Heart right ventricle (tissue), 16 donors: ENCODE measurements at regions not wholly inside any gene's neighbourhood (a gene's known extent, or its start where the extent isn't known, plus 50 kb on each side); places are given as distances from the start of the nearest gene placed in this dataset.
A peak's percentile ranks its signal among the peaks of the same experiment; 100 is the strongest.
"Not testable (repeated sequence)": the region's sequence is repeated elsewhere in the genome, so short reads cannot be mapped to it uniquely, and the experiment has no call there.

Experiments used
- ATAC-seq, 8 donors: fragments of 200-7000 bp; cut with Tn5 transposase; one replicate each; pipeline ENCODE4 v1.9.1; 2020; ENCODE audit warnings: mild to moderate bottlenecking in 8 of 8, moderate library complexity in 8 of 8, moderate number of reproducible peaks in 1 of 8
- DNase-seq, 2 donors: peaks; one replicate each; pipeline ENCODE4 v3.0.0-alpha.2; 2020
- H3K27ac ChIP-seq, 10 donors: fragments of 200-600 bp; sonication (generic) in 2 of 10; one replicate each; pipeline versions ENCODE4 v1.5.0 to v1.8.0; 2020 to 2022; ENCODE audit warnings: mild to moderate bottlenecking in 3 of 10
- H3K27me3 ChIP-seq, 7 donors: fragments of 200-600 bp; one replicate each; pipeline ENCODE4 v1.8.0; 2021 to 2022; ENCODE audit warnings: mild to moderate bottlenecking in 2 of 7
- H3K36me3 ChIP-seq, 9 donors: fragments of 200-600 bp; sonication (generic) in 1 of 9; one replicate each; pipeline versions ENCODE4 v1.5.0 to v1.8.0; 2020 to 2022; ENCODE audit warnings: mild to moderate bottlenecking in 2 of 9
- H3K4me1 ChIP-seq, 9 donors: fragments of 200-600 bp; sonication (generic) in 1 of 9; one replicate each; pipeline versions ENCODE4 v1.5.0 to v1.8.0; 2020 to 2022; ENCODE audit warnings: mild to moderate bottlenecking in 4 of 9
- H3K4me3 ChIP-seq, 10 donors: fragments of 200-600 bp; sonication (generic) in 2 of 10; one replicate each; pipeline versions ENCODE4 v1.5.0 to v1.8.0; 2020 to 2022; ENCODE audit warnings: mild to moderate bottlenecking in 7 of 10, moderate library complexity in 2 of 10
- H3K9me3 ChIP-seq, 11 donors: fragments of 200-600 bp in 10 of 11; sonication (generic) in 2 of 11; one replicate each; pipeline versions ENCODE4 v1.5.0 to v1.8.0; 2013 to 2022; ENCODE audit warnings: mild to moderate bottlenecking in 2 of 11, control low read depth in 1 of 11, moderate library complexity in 1 of 11
- CTCF ChIP-seq, 9 donors: fragments of 200-600 bp; sonication (generic) in 2 of 9; IDR thresholded peaks; one replicate each; pipeline versions ENCODE4 v1.5.0 to v1.8.0; 2021 to 2022; ENCODE audit warnings: antibody characterized with exemption in 9 of 9, mild to moderate bottlenecking in 5 of 9, moderate library complexity in 1 of 9
- WGBS, 2 donors: extraction: QIAGEN DNeasy Blood & Tissue Kit; methylation state at CpG; one replicate each; pipeline ENCODE4 v1.1.7; 2013; ENCODE audit warnings: inconsistent platforms in 1 of 2; 5-methylcytosine and 5-hydroxymethylcytosine counted together
- intact Hi-C, 10 donors: fragments of 100-400 bp; cut with DNase I; formaldehyde crosslinking; loops; one replicate each; pipeline versions ENCODE4 v1.11.1 to v1.14.2; 2022
- donor health status: Arrhythmogenic right ventricular cardiomyopathy.
- donor health status: ischemic (EF 13 %, LVEDD 7.1; RV severe dilation, severe dysfunction).
- donor health status: healthy with polysubstance abuse.
- donor health status: DM: no; HTN: yes; CAD: no.
- donor health status: DM: no; HTN: no; CAD: no.
- donor health status: ischemic (EF 25% LVEDD 6.9; RV normal size, moderate dysfunction).
- donor health status: ischemic (EF 25% LVEDD 5.7; RV mildly dilated, moderate dysfunction).
- donor health status: healthy.
- donor health status: DM: yes; HTN: yes; CAD: no.
- donor health status: Ischemic cardiomyopathy.
- donor health status: ischemic (EF 35%, LVEDD 5.7; RV mildly dilated, moderate dysfunction).
- donor health status: nonischemic (EF 11% LVEDD 7.7; RV severe dilation, severe dysfunction).
- donor health status: DM: yes; HTN: yes; CAD: no.
- donor health status: PGD.
- donor health status: ischemic (EF 29% LVEDD 5.4; RV normal size, mild dysfunction).
- donor health status: nonischemic (EF 23%, LVEDD 6.1; RV moderate dilation, normal function).

GRCh38 chr2:142803158-142803557 lies 74.3 kb upstream of the KYNU start:
- no peak for ATAC-seq
- H3K4me3 ChIP-seq: no peak overlapping the region
- H3K36me3 ChIP-seq: no peaks in the 10 kb centered on the region
- H3K27me3 ChIP-seq: no peaks in the 10 kb centered on the region
- H3K27ac ChIP-seq: no peak overlapping the region
- no peaks in the 10 kb centered on the region for H3K4me1 ChIP-seq
- no peaks in the 10 kb centered on the region for H3K9me3 ChIP-seq
- no peak for DNase-seq
- no peak for TF ChIP-seq CTCF (IDR thresholded peaks at IDR 0.05)
- intact Hi-C loops: no loop called here

GRCh38 chr2:142796588-142796987 lies 80.9 kb upstream of the KYNU start:
- Histone ChIP-seq H3K27me3 (no peaks in the 10 kb centered on the region), H3K36me3 (no peaks in the 10 kb centered on the region), H3K4me3 (no peak overlapping the region), H3K27ac (peak overlapping the region in 1 of 10 donors; percentile 19), H3K4me1 (peaks cover 0 to 7% (median 0%) of the 10 kb centered on the region in 9 donors), H3K9me3 (peaks cover 0 to 8% (median 0%) of the 10 kb centered on the region in 11 donors)
- ATAC-seq: no peak
- DNase-seq: no peak
- TF ChIP-seq CTCF (IDR thresholded peaks at IDR 0.05): no peak
- 79 to 88% methylated on average over 1 of the region's 1 CpG for WGBS, 2 donors
- intact Hi-C loops: loop anchor here in 2 of 10 donors (5.0 to 10.0 kb wide), 2 partner anchors 186 to 188 kb away; no protein-coding TSS in a partner anchor

- Histone ChIP-seq H3K36me3 (no peaks in the 10 kb centered on the region), H3K27ac (peak overlapping the region in 1 of 10 donors; percentile 19), H3K27me3 (no peaks in the 10 kb centered on the region), H3K9me3 (peaks cover 0 to 8% (median 0%) of the 10 kb centered on the region in 11 donors), H3K4me3 (no peak overlapping the region), H3K4me1 (peaks cover 0 to 7% (median 0%) of the 10 kb centered on the region in 9 donors)
- peak in 3 of 9 donors; percentile 18 to 48 (median 21) for TF ChIP-seq CTCF (IDR thresholded peaks at IDR 0.05)
- intact Hi-C loops: loop anchor here in 2 of 10 donors (5.0 to 10.0 kb wide), 2 partner anchors 186 to 189 kb away; no protein-coding TSS in a partner anchor
- DNase-seq (no peak), ATAC-seq (peak in 1 of 8 donors; percentile 39)
- 37 to 51% methylated on average over 2 of the region's 2 CpGs for WGBS, 2 donors
Measured at GRCh38 chr2:142796161-142796560, 81.3 kb upstream of the KYNU start.

- Histone ChIP-seq H3K36me3 (no peaks in the 10 kb centered on the region), H3K27me3 (no peaks in the 10 kb centered on the region), H3K4me1 (peaks cover 0 to 7% (median 0%) of the 10 kb centered on the region in 9 donors), H3K9me3 (peaks cover 0 to 10% (median 0%) of the 10 kb centered on the region in 11 donors), H3K4me3 (no peak overlapping the region), H3K27ac (no peak overlapping the region)
- intact Hi-C loops: loop anchor here in 2 of 10 donors (5.0 to 10.0 kb wide), 2 partner anchors 187 to 190 kb away; no protein-coding TSS in a partner anchor
- DNase-seq (no peak), ATAC-seq (no peak)
- 89 to 94% methylated on average over 1 of the region's 1 CpG for WGBS, 2 donors
- no peak for TF ChIP-seq CTCF (IDR thresholded peaks at IDR 0.05)
Measured at GRCh38 chr2:142794850-142795249, 82.6 kb upstream of the KYNU start.

GRCh38 chr2:142792328-142792727 lies 85.1 kb upstream of the KYNU start:
- not testable (repeated sequence) for H3K36me3 ChIP-seq, H3K27ac ChIP-seq, H3K4me1 ChIP-seq, H3K27me3 ChIP-seq, H3K4me3 ChIP-seq, ATAC-seq, DNase-seq
- peaks cover 0 to 10% (median 0%) of the 10 kb centered on the region in 11 donors for H3K9me3 ChIP-seq
- intact Hi-C loops: loop anchor here in 1 of 10 donors (10.0 kb wide), 1 partner anchor 192 kb away; no protein-coding TSS in a partner anchor
- 73 to 76% methylated on average over 3 of the region's 3 CpGs for WGBS, 2 donors
